ENCODE measurements at regions not wholly inside any gene's neighbourhood (a gene's known extent, or its start where the extent isn't known, plus 50 kb on each side); places are given as distances from the start of the nearest gene placed in this dataset.
A peak's percentile ranks its signal among the peaks of the same experiment; 100 is the strongest.

DNA sequence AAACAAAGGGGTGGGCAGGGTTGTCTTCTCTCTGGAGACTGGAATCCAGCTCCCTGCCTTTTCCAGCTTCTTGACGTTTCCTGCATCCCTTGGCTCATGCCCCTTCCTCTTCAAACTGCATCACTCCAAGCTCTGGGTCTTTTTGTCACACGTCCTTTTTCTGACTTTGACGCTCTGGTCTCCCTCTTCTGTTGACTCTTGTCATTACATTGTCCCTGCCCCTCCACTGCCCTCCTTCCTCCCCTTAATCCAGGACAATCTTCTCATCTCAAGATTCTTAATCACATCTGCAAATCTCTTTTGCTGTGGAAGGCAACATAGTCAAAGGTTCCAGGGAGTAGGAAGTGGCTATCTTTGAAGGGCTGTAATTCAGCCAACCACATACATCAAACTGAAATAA is 178.3 kb downstream of the TMA16 start:
- Histone ChIP-seq H3K9me3 (no peaks in the 10 kb centered on the region), H3K4me3 (no peak overlapping the region), H3K27me3 (no peaks in the 10 kb centered on the region), H3K36me3 (no peaks in the 10 kb centered on the region), H3K27ac (no peak overlapping the region), H3K4me1 (no peaks in the 10 kb centered on the region), H3K9ac (ENCODE audit: low read depth in 2 of 2, low read length in 2 of 2) (no peak overlapping the region)
- no peak for DNase-seq
- TF ChIP-seq, protein P1, sequence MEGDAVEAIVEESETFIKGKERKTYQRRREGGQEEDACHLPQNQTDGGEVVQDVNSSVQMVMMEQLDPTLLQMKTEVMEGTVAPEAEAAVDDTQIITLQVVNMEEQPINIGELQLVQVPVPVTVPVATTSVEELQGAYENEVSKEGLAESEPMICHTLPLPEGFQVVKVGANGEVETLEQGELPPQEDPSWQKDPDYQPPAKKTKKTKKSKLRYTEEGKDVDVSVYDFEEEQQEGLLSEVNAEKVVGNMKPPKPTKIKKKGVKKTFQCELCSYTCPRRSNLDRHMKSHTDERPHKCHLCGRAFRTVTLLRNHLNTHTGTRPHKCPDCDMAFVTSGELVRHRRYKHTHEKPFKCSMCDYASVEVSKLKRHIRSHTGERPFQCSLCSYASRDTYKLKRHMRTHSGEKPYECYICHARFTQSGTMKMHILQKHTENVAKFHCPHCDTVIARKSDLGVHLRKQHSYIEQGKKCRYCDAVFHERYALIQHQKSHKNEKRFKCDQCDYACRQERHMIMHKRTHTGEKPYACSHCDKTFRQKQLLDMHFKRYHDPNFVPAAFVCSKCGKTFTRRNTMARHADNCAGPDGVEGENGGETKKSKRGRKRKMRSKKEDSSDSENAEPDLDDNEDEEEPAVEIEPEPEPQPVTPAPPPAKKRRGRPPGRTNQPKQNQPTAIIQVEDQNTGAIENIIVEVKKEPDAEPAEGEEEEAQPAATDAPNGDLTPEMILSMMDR (IDR thresholded peaks at IDR 0.05): no peak
- intact Hi-C loops (cut with DNase I): no loop called here

DNA sequence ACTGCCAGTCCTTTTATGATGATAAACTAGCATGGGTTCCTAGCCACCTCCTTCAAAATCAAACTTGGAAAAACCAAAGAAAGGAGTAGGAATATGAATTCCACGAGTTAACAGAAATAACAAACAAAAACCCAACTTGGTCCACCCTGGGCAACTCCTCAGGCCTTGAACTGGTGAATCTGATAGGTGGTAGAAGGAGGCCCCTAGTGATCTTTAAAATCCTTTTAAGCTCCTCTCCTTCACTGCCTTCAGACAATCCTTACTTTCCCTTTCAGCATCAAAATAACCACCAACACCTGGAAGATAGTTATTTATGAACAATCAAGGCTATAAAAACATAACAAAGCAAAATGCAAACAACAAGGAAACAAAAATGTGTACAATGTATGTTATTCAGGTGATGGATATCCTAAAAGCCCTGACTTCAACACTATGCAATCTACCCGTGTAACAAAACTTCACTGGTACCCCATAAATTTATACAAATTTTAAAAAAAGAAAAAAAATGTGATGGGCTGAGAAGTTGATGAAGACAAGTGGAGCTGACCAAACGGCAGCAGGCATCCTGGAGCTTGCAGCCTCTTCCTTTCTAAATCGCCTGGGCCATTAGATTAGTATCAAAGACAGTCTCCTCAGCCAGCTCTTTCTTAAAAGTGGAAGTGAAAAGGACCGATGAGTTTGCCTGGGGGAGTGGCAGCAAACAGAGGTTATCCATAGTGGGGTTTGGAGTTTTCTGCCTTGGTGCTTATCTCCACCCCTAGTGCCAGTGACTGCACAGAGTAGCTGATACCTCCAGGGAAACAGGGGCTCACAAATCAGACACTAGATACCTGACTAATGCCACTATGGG is 179.6 kb downstream of the TMA16 start:
- H3K36me3 ChIP-seq: no peaks in the 10 kb centered on the region
- no peak overlapping the region for H3K4me3 ChIP-seq
- no peak for DNase-seq
- TF ChIP-seq, protein P1 (IDR thresholded peaks at IDR 0.05): no peak
- no peak overlapping the region for H3K9ac ChIP-seq (ENCODE audit: low read depth in 2 of 2, low read length in 2 of 2)
- no peak overlapping the region for H3K27ac ChIP-seq
- intact Hi-C loops (cut with DNase I): no loop called here
- H3K27me3 ChIP-seq: no peaks in the 10 kb centered on the region
- H3K9me3 ChIP-seq: no peaks in the 10 kb centered on the region
- no peaks in the 10 kb centered on the region for H3K4me1 ChIP-seq

DNA sequence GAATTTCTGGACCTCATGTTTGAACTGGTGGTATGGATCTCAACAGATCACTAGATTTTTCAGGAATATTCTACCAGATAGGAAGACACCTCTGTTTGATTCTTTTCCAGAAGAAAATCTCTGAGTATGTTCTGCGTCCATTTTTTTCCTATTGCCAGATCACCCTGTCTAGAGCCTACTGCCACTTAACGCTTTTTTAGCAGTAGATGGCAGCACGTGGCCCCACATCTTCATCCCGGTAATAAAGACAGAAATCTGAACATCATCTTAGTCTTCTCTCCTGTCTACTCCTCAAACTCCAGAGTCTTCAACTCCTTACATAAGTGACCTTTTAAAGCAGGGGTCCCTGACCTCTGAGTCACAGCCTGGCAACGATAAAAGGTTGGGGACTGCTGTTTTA is 184.7 kb downstream of the TMA16 start:
- intact Hi-C loops (cut with DNase I): no loop called here
- Histone ChIP-seq H3K9ac (ENCODE audit: low read depth in 2 of 2, low read length in 2 of 2) (no peak overlapping the region), H3K27ac (no peak overlapping the region), H3K36me3 (no peaks in the 10 kb centered on the region), H3K27me3 (no peaks in the 10 kb centered on the region), H3K4me3 (no peak overlapping the region), H3K4me1 (no peaks in the 10 kb centered on the region), H3K9me3 (no peaks in the 10 kb centered on the region)
- no peak for DNase-seq
- TF ChIP-seq, protein P1 (IDR thresholded peaks at IDR 0.05): no peak

DNA sequence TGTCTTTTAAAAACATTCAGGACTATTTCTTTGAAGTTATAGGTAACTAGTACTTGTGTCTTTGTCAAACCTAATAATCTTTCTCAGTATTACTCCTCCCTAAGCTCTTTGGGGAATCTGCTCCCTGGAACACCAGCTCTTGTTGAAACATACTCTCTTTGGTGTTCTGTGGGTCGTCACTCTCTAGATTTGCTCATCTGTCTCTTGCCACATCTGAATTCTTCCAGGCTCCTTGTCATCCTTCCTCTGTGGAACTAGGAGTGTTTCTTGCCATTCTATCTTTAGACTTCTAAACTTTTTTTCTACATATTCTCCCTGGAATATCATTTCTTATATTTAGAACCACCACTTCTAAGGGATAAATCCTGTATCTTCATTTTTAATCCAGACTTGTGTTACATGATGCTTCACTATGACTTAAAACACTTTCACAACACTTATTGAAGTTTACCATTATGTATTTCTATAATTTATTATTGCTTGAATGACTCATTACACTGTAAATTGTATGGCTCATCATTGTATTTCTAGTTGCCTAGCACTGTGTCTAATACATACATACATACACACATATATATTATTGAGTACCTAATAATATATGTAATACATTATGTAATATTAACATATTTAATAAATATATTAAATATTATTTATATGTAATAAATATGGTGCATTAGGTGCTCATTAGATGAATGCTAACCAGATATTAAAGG is 186.1 kb downstream of the TMA16 start:
- TF ChIP-seq, protein P1 (IDR thresholded peaks at IDR 0.05): no peak
- no peaks in the 10 kb centered on the region for H3K9me3 ChIP-seq
- intact Hi-C loops (cut with DNase I): loop anchor here (5.0 kb wide), 1 partner anchor 128 kb away; no protein-coding TSS in a partner anchor
- H3K4me3 ChIP-seq: no peak overlapping the region
- no peaks in the 10 kb centered on the region for H3K4me1 ChIP-seq
- no peaks in the 10 kb centered on the region for H3K36me3 ChIP-seq
- no peaks in the 10 kb centered on the region for H3K27me3 ChIP-seq
- H3K9ac ChIP-seq (ENCODE audit: low read depth in 2 of 2, low read length in 2 of 2): no peak overlapping the region
- DNase-seq: no peak
- H3K27ac ChIP-seq: no peak overlapping the region

DNA sequence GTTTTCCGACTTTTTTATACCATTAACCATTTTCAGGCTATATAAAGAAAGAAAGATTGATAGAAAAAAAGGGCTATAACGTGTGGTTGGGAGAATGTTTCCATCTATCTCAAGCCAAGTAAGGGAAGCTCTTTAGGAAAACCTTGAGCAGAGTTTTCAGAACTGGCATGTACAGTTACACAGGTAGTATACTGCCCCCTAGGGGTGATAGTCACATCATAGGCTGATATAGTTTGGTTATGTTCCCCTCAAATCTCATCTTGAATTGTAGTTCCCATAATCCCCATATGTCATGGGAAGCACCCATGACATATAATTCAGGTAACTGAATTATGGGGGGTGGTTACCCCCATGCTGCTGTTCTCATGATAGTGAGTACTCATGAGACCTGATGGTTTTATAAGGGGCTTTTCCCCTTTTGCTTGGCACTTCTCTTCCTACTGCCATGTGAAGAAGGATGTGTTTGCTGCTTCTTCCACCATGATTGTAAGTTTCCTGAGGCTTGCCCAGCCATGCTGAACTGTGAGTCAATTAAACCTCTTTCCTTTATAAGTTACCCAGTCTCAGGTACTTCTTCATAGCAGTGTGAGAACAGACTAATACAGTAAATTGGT is 186.8 kb downstream of the TMA16 start:
- no peaks in the 10 kb centered on the region for H3K27me3 ChIP-seq
- no peak overlapping the region for H3K9ac ChIP-seq (ENCODE audit: low read depth in 2 of 2, low read length in 2 of 2)
- DNase-seq: peak; percentile 42
- TF ChIP-seq, protein P1 (IDR thresholded peaks at IDR 0.05): peak; percentile 54
- H3K4me1 ChIP-seq: no peaks in the 10 kb centered on the region
- H3K9me3 ChIP-seq: no peaks in the 10 kb centered on the region
- no peaks in the 10 kb centered on the region for H3K36me3 ChIP-seq
- H3K27ac ChIP-seq: no peak overlapping the region
- intact Hi-C loops (cut with DNase I): loop anchor here (5.0 kb wide), 1 partner anchor 129 kb away; no protein-coding TSS in a partner anchor
- no peak overlapping the region for H3K4me3 ChIP-seq
